ENCODE measurements at regions not wholly inside any gene's neighbourhood (a gene's known extent, or its start where the extent isn't known, plus 50 kb on each side); places are given as distances from the start of the nearest gene placed in this dataset.

GRCh38 chrX:143171703-143172102, 146.0 kb downstream of the SPANXN4 start:
- DNase-seq, result no peak

DNA sequence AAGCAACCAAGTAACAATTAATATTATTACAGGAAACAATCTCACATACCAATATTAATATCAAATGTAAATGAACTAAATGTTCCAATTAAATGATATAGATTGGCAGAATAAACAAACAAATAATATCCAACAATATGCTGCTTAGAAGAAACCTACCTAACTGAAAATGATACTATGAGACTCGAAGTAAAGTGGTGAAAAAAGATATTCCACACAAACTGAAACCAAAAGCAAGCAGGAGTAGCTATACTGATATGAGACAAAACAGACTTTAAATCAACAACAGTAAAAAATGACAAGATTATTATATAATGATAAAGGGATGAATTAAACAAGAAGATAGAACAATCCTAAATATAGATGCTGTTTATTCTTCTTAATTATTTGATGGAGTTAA, 140.1 kb downstream of the SPANXN4 start:
- DNase-seq, result no peak

GRCh38 chrX:143139681-143140080, 114.0 kb downstream of the SPANXN4 start:
- no peak for DNase-seq

GRCh38 chrX:143121477-143121876, 95.7 kb downstream of the SPANXN4 start:
- peak; percentile 71 for DNase-seq

- DNase-seq, result no peak
Observed at GRCh38 chrX:143115466-143115865, 89.7 kb downstream of the SPANXN4 start.

GRCh38 chrX:143095816-143096215, 70.1 kb downstream of the SPANXN4 start:
- DNase-seq, result no peak

GRCh38 chrX:143095321-143095720, 69.6 kb downstream of the SPANXN4 start:
- no peak for DNase-seq

GRCh38 chrX:143094417-143095023, 68.8 kb downstream of the SPANXN4 start:
- DNase-seq, result no peak

All from NCI-H510A treated with DMSO at 0.1 percent for 48 hours (cell line).